Naive B cell (primary cell): ENCODE measurements at regions not wholly inside any gene's neighbourhood (a gene's known extent, or its start where the extent isn't known, plus 50 kb on each side); places are given as distances from the start of the nearest gene placed in this dataset.
A peak's percentile ranks its signal among the peaks of the same experiment; 100 is the strongest.

Experiments used
- ATAC-seq, 2 donors: fragments of 150-1000 bp; cut with Tn5 transposase; 2 replicates each; pipeline ENCODE4 v1.10.0; 2021; ENCODE audit warnings: low read depth in 2 of 2, mild to moderate bottlenecking in 2 of 2, moderate library complexity in 2 of 2
- DNase-seq: peaks from one replicate; pipeline ENCODE4 v3.0.0; 2022
- H3K27ac Mint-ChIP-seq, 6 donors: one replicate each; pipeline ENCODE4 v1.8.0; 2020 to 2022; ENCODE audit warnings: mild to moderate bottlenecking in 6 of 6, mixed read lengths in 6 of 6, moderate library complexity in 5 of 6, inconsistent platforms in 2 of 6
- H3K27me3 Mint-ChIP-seq, 3 donors: one replicate each; pipeline ENCODE4 v1.8.0; 2021 to 2022; ENCODE audit warnings: mixed read lengths in 3 of 3, mild to moderate bottlenecking in 1 of 3
- H3K36me3 Mint-ChIP-seq, 2 donors: one replicate each; pipeline ENCODE4 v1.8.0; 2020 to 2022; ENCODE audit warnings: mixed read lengths in 2 of 2, inconsistent platforms in 1 of 2, mild to moderate bottlenecking in 1 of 2
- H3K4me1 Mint-ChIP-seq, 3 donors: one replicate each; pipeline ENCODE4 v1.8.0; 2020 to 2022; ENCODE audit warnings: mixed read lengths in 3 of 3, inconsistent platforms in 1 of 3, mild to moderate bottlenecking in 1 of 3, moderate library complexity in 1 of 3
- H3K4me3 Mint-ChIP-seq, 8 donors: one replicate each; pipeline ENCODE4 v1.8.0; 2020 to 2022; ENCODE audit warnings: mild to moderate bottlenecking in 8 of 8, mixed read lengths in 8 of 8, moderate library complexity in 8 of 8, inconsistent platforms in 2 of 8
- H3K9me3 Mint-ChIP-seq, 7 donors: one replicate each; pipeline ENCODE4 v1.8.0; 2020 to 2022; ENCODE audit warnings: mixed read lengths in 7 of 7, mild to moderate bottlenecking in 5 of 7, inconsistent platforms in 2 of 7, moderate library complexity in 1 of 7

- ATAC-seq (no peak), DNase-seq (no peak)
- no peaks in the 10 kb centered on the region for H3K9me3 Mint-ChIP-seq
- H3K27me3 Mint-ChIP-seq: peaks cover 26 to 42% (median 27%) of the 10 kb centered on the region in 3 donors
- H3K4me1 Mint-ChIP-seq: peaks cover 0 to 4% (median 0%) of the 10 kb centered on the region in 3 donors
- H3K36me3 Mint-ChIP-seq: no peaks in the 10 kb centered on the region
- H3K27ac Mint-ChIP-seq: no peak overlapping the region
- H3K4me3 Mint-ChIP-seq: no peak overlapping the region
These were observed 173.0 kb downstream of the SP3 start for GRCh38 chr2:173792166-173792565.

- no peak overlapping the region for H3K27ac Mint-ChIP-seq
- ATAC-seq: no peak
These were observed 172.4 kb downstream of the SP3 start for GRCh38 chr2:173792741-173793140.

GRCh38 chr2:173793709-173794565 is 171.2 kb downstream of the SP3 start:
- no peak overlapping the region for H3K27ac Mint-ChIP-seq
- no peak for DNase-seq
- no peak for ATAC-seq
- no peaks in the 10 kb centered on the region for H3K9me3 Mint-ChIP-seq
- H3K4me3 Mint-ChIP-seq: no peak overlapping the region
- peaks cover 27 to 40% (median 33%) of the 10 kb centered on the region in 3 donors for H3K27me3 Mint-ChIP-seq
- H3K36me3 Mint-ChIP-seq: no peaks in the 10 kb centered on the region
- peaks cover 0 to 4% (median 0%) of the 10 kb centered on the region in 3 donors for H3K4me1 Mint-ChIP-seq

More at GRCh38 chr2:173792741-173793140, 172.4 kb downstream of the SP3 start:
- no peak for DNase-seq
- no peaks in the 10 kb centered on the region for H3K9me3 Mint-ChIP-seq
- H3K36me3 Mint-ChIP-seq: no peaks in the 10 kb centered on the region
- no peak overlapping the region for H3K4me3 Mint-ChIP-seq
- H3K4me1 Mint-ChIP-seq: peaks cover 0 to 4% (median 0%) of the 10 kb centered on the region in 3 donors
- peaks cover 23 to 36% (median 27%) of the 10 kb centered on the region in 3 donors for H3K27me3 Mint-ChIP-seq

GRCh38 chr2:173797586-173798263 is 167.4 kb downstream of the SP3 start:
- Mint-ChIP-seq H3K27ac (peak overlapping the region in 1 of 6 donors; percentile 33), H3K9me3 (no peaks in the 10 kb centered on the region), H3K4me3 (no peak overlapping the region), H3K36me3 (no peaks in the 10 kb centered on the region), H3K27me3 (peaks cover 15 to 18% (median 15%) of the 10 kb centered on the region in 3 donors), H3K4me1 (no peaks in the 10 kb centered on the region)
- ATAC-seq: no peak
- no peak for DNase-seq

- DNase-seq (no peak), ATAC-seq (no peak)
- H3K36me3 Mint-ChIP-seq: no peaks in the 10 kb centered on the region
- H3K4me1 Mint-ChIP-seq: no peaks in the 10 kb centered on the region
- peaks cover 7 to 17% (median 11%) of the 10 kb centered on the region in 3 donors for H3K27me3 Mint-ChIP-seq
- no peak overlapping the region for H3K4me3 Mint-ChIP-seq
- no peaks in the 10 kb centered on the region for H3K9me3 Mint-ChIP-seq
- H3K27ac Mint-ChIP-seq: no peak overlapping the region
These were observed 162.7 kb downstream of the SP3 start for GRCh38 chr2:173802518-173802917.

GRCh38 chr2:173803449-173803848 is 161.7 kb downstream of the SP3 start:
- Mint-ChIP-seq H3K27ac (peak overlapping the region in 1 of 6 donors; percentile 81), H3K36me3 (peaks cover 0 to 6% of the 10 kb centered on the region in 2 donors), H3K9me3 (peaks cover 3 to 5% (median 5%) of the 10 kb centered on the region in 7 donors), H3K4me1 (peaks cover 0 to 6% (median 4%) of the 10 kb centered on the region in 3 donors), H3K27me3 (peaks cover 7 to 11% (median 11%) of the 10 kb centered on the region in 3 donors), H3K4me3 (no peak overlapping the region)
- DNase-seq (no peak), ATAC-seq (no peak)

- Mint-ChIP-seq H3K27me3 (peaks cover 5 to 12% (median 11%) of the 10 kb centered on the region in 3 donors), H3K36me3 (peaks cover 0 to 8% of the 10 kb centered on the region in 2 donors), H3K9me3 (peaks cover 3 to 13% (median 5%) of the 10 kb centered on the region in 7 donors), H3K4me1 (peaks cover 0 to 14% (median 4%) of the 10 kb centered on the region in 3 donors), H3K27ac (no peak overlapping the region), H3K4me3 (no peak overlapping the region)
- DNase-seq (no peak), ATAC-seq (no peak)
These were observed 158.4 kb downstream of the SP3 start for GRCh38 chr2:173806761-173807160.

GRCh38 chr2:173808718-173809117 is 156.5 kb downstream of the SP3 start:
- DNase-seq: no peak
- no peak overlapping the region for H3K27ac Mint-ChIP-seq
- peaks cover 0 to 14% (median 4%) of the 10 kb centered on the region in 3 donors for H3K4me1 Mint-ChIP-seq
- H3K9me3 Mint-ChIP-seq: peaks cover 3 to 13% (median 5%) of the 10 kb centered on the region in 7 donors
- peaks cover 0 to 8% of the 10 kb centered on the region in 2 donors for H3K36me3 Mint-ChIP-seq
- H3K27me3 Mint-ChIP-seq: peaks cover 6 to 12% (median 11%) of the 10 kb centered on the region in 3 donors
- no peak for ATAC-seq
- H3K4me3 Mint-ChIP-seq: no peak overlapping the region

GRCh38 chr2:173812321-173812720 is 152.9 kb downstream of the SP3 start:
- H3K4me3 Mint-ChIP-seq: no peak overlapping the region
- no peak overlapping the region for H3K27ac Mint-ChIP-seq
- ATAC-seq (no peak), DNase-seq (no peak)
- peaks cover 0 to 14% (median 4%) of the 10 kb centered on the region in 3 donors for H3K4me1 Mint-ChIP-seq
- peaks cover 3 to 13% (median 5%) of the 10 kb centered on the region in 7 donors for H3K9me3 Mint-ChIP-seq
- H3K36me3 Mint-ChIP-seq: peaks cover 0 to 8% of the 10 kb centered on the region in 2 donors
- H3K27me3 Mint-ChIP-seq: peaks cover 5 to 31% (median 9%) of the 10 kb centered on the region in 3 donors

- DNase-seq (no peak), ATAC-seq (no peak)
- Mint-ChIP-seq H3K27ac (peak overlapping the region in 1 of 6 donors; percentile 2), H3K27me3 (peaks cover 4 to 26% (median 9%) of the 10 kb centered on the region in 3 donors), H3K36me3 (no peaks in the 10 kb centered on the region), H3K9me3 (peaks cover 0 to 4% (median 0%) of the 10 kb centered on the region in 7 donors), H3K4me3 (no peak overlapping the region), H3K4me1 (no peaks in the 10 kb centered on the region)
These were observed 150.9 kb downstream of the SP3 start for GRCh38 chr2:173814306-173814705.

GRCh38 chr2:173815772-173816171 is 149.4 kb downstream of the SP3 start:
- DNase-seq: no peak
- ATAC-seq: no peak
- Mint-ChIP-seq H3K4me3 (no peak overlapping the region), H3K36me3 (no peaks in the 10 kb centered on the region), H3K9me3 (peaks cover 0 to 4% (median 0%) of the 10 kb centered on the region in 7 donors), H3K4me1 (no peaks in the 10 kb centered on the region), H3K27ac (peak overlapping the region in 2 of 6 donors; percentile 21 to 77), H3K27me3 (peaks cover 9 to 34% (median 18%) of the 10 kb centered on the region in 3 donors)

GRCh38 chr2:173817582-173817981 is 147.6 kb downstream of the SP3 start:
- ATAC-seq (no peak), DNase-seq (no peak)
- peaks cover 23 to 37% (median 32%) of the 10 kb centered on the region in 3 donors for H3K27me3 Mint-ChIP-seq
- H3K9me3 Mint-ChIP-seq: peaks cover 0 to 4% (median 0%) of the 10 kb centered on the region in 7 donors
- no peaks in the 10 kb centered on the region for H3K4me1 Mint-ChIP-seq
- H3K36me3 Mint-ChIP-seq: no peaks in the 10 kb centered on the region
- H3K27ac Mint-ChIP-seq: no peak overlapping the region
- no peak overlapping the region for H3K4me3 Mint-ChIP-seq

GRCh38 chr2:173818285-173818684 is 146.9 kb downstream of the SP3 start:
- no peak for ATAC-seq
- Mint-ChIP-seq H3K4me3 (no peak overlapping the region), H3K4me1 (peaks cover 0 to 4% (median 0%) of the 10 kb centered on the region in 3 donors), H3K27ac (peak overlapping the region in 1 of 6 donors; percentile 40), H3K9me3 (peaks cover 0 to 4% (median 0%) of the 10 kb centered on the region in 7 donors), H3K27me3 (peaks cover 27 to 37% (median 35%) of the 10 kb centered on the region in 3 donors), H3K36me3 (no peaks in the 10 kb centered on the region)
- no peak for DNase-seq
